ENCODE measurements at regions not wholly inside any gene's neighbourhood (a gene's known extent, or its start where the extent isn't known, plus 50 kb on each side); places are given as distances from the start of the nearest gene placed in this dataset.

DNA sequence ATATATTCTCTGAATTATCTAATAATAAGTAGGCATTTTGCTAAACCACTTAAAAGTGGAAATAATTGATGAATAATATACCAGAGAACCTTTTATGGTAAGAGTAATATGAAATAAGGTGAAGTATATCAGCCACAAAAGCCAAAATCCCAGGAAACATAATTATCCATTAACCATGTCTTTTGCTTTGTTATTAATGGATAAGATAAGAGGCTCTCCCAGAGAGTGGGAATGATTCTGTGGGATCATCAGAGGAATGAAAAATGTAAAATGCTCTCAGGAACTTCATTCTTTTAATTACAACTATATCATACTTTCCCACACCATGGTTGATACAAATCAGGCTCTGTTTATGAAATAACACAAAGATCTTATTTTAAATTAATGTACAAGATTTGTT is 391.7 kb upstream of the FZD8 start:
- ChIA-PET CTCF (no interaction called here), POLR2A (ENCODE audit: low non-redundant PET) (no interaction called here)
- no peak overlapping the region for H3K27ac ChIP-seq (ENCODE audit: low read depth, low read length, poor library complexity, severe bottlenecking)
- no peaks in the 10 kb centered on the region for H3K9me3 ChIP-seq (ENCODE audit: low read depth, low read length, poor library complexity, severe bottlenecking)
- DNase-seq (ENCODE audit: low spot score) = no peak
- no peak for TF ChIP-seq CTCF (conservative IDR thresholded peaks at IDR 0.05; ENCODE audit: low read depth, low read length)
- TF ChIP-seq EZH2 (IDR thresholded peaks at IDR 0.05; ENCODE audit: borderline replicate concordance, low read depth, low read length, poor library complexity, severe bottlenecking) = no peak
- H3K27me3 ChIP-seq (replicated peaks; ENCODE audit: insufficient read depth, low read depth, low read length, poor library complexity) = no peaks in the 10 kb centered on the region
- no TSS peak for BruUV-seq (replicated peaks)
- H3K4me3 ChIP-seq (ENCODE audit: low read depth, low read length, poor library complexity, severe bottlenecking) = no peak overlapping the region
- H3K4me1 ChIP-seq (ENCODE audit: insufficient read depth, low read length, poor library complexity, severe bottlenecking) = no peaks in the 10 kb centered on the region
- intact Hi-C loops (cut with micrococcal nuclease; ENCODE audit: unreplicated experiment) = no loop called here
- H3K36me3 ChIP-seq (ENCODE audit: insufficient read depth, low read length, poor library complexity, severe bottlenecking) = no peaks in the 10 kb centered on the region

DNA sequence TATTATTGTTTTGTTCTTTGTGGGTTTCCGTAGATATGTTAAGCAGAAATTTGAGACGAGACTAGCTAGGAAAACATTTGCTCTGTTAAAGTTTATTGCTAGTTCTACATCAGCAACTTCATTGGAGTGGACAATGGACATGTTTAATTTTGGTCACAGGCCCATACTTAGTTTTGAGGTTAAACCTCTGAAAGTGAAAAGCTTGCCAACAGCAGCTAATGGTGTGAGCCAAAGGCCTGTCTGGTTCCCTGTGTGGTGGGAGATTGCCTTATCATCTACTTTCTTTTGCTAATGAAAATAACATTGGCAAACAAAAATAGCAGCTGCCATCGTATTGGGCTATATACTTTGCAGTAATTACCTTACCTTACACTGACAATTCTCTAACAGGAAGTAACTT is 388.4 kb upstream of the FZD8 start:
- Histone ChIP-seq H3K27me3 (replicated peaks; ENCODE audit: insufficient read depth, low read depth, low read length, poor library complexity) (no peaks in the 10 kb centered on the region), H3K36me3 (ENCODE audit: insufficient read depth, low read length, poor library complexity, severe bottlenecking) (no peaks in the 10 kb centered on the region), H3K4me1 (ENCODE audit: insufficient read depth, low read length, poor library complexity, severe bottlenecking) (no peaks in the 10 kb centered on the region), H3K4me3 (ENCODE audit: low read depth, low read length, poor library complexity, severe bottlenecking) (no peak overlapping the region), H3K9me3 (ENCODE audit: low read depth, low read length, poor library complexity, severe bottlenecking) (no peaks in the 10 kb centered on the region), H3K27ac (ENCODE audit: low read depth, low read length, poor library complexity, severe bottlenecking) (no peak overlapping the region)
- no peak for TF ChIP-seq CTCF (conservative IDR thresholded peaks at IDR 0.05; ENCODE audit: low read depth, low read length)
- TF ChIP-seq EZH2 (IDR thresholded peaks at IDR 0.05; ENCODE audit: borderline replicate concordance, low read depth, low read length, poor library complexity, severe bottlenecking) = no peak
- CTCF ChIA-PET = no interaction called here
- no TSS peak for BruUV-seq (replicated peaks)
- intact Hi-C loops (cut with micrococcal nuclease; ENCODE audit: unreplicated experiment) = no loop called here
- POLR2A ChIA-PET (ENCODE audit: low non-redundant PET) = no interaction called here
- no peak for DNase-seq (ENCODE audit: low spot score)

DNA sequence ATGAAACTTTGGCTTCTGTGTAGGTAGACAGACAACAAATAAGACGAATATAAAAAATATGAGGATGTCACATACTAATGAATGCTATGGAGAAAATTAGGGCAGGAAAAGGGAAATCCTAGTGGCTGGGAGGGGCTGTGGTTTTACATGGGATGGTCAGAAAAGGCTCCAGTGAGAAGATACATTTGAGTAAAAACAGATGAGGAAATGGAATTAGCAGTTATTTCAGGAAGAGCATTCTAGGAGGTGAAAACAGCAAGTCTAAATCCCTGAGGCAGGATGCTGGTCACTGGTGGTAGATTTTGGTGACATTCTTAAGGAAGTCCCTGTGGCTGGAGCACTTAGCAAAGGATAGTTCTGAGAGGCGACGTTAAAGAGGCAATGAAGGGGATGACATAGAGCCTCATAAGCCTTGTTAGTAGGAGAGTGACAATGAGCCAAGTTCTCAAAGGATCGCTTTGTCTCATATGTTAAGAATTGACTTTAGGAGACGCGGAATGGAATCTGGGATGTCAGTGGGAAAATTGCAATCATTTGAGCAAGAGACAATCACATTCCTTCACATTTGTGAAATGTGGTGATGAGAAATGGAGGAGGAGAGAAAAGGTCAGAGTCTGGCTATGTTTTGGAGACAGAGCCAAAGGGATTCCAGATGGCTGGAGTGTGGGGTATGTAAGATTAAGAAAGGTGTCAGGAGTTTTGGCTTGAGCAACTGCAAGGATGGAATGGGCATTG is 384.7 kb upstream of the FZD8 start:
- no peak for DNase-seq (ENCODE audit: low spot score)
- no TSS peak for BruUV-seq (replicated peaks)
- Histone ChIP-seq H3K36me3 (ENCODE audit: insufficient read depth, low read length, poor library complexity, severe bottlenecking) (no peaks in the 10 kb centered on the region), H3K4me1 (ENCODE audit: insufficient read depth, low read length, poor library complexity, severe bottlenecking) (no peaks in the 10 kb centered on the region), H3K9me3 (ENCODE audit: low read depth, low read length, poor library complexity, severe bottlenecking) (no peaks in the 10 kb centered on the region), H3K27ac (ENCODE audit: low read depth, low read length, poor library complexity, severe bottlenecking) (no peak overlapping the region), H3K4me3 (ENCODE audit: low read depth, low read length, poor library complexity, severe bottlenecking) (no peak overlapping the region), H3K27me3 (replicated peaks; ENCODE audit: insufficient read depth, low read depth, low read length, poor library complexity) (no peaks in the 10 kb centered on the region)
- intact Hi-C loops (cut with micrococcal nuclease; ENCODE audit: unreplicated experiment) = no loop called here
- POLR2A ChIA-PET (ENCODE audit: low non-redundant PET) = no interaction called here
- no peak for TF ChIP-seq EZH2 (IDR thresholded peaks at IDR 0.05; ENCODE audit: borderline replicate concordance, low read depth, low read length, poor library complexity, severe bottlenecking)
- TF ChIP-seq CTCF (conservative IDR thresholded peaks at IDR 0.05; ENCODE audit: low read depth, low read length) = no peak
- CTCF ChIA-PET = no interaction called here

All from A673 (cell line).